Liver (tissue), 8 donors: ENCODE measurements at regions not wholly inside any gene's neighbourhood (a gene's known extent, or its start where the extent isn't known, plus 50 kb on each side); places are given as distances from the start of the nearest gene placed in this dataset.

ENCODE experiments used
- DNase-seq: peaks from one replicate; pipeline ENCODE4 v3.0.0-alpha.2; 2017; ENCODE audit warnings: low spot score
- H3K27ac ChIP-seq, 2 donors: one replicate each; pipeline ENCODE4 v1.7.0; 2013; ENCODE audit warnings: inconsistent platforms in 2 of 2, low read length in 2 of 2, control low read depth in 1 of 2, low read depth in 1 of 2, mild to moderate bottlenecking in 1 of 2
- H3K27me3 ChIP-seq, 4 donors: one replicate each; pipeline versions ENCODE4 v1.6.1 to v1.7.0; 2013; ENCODE audit warnings: low read length in 3 of 4, inconsistent platforms in 1 of 4, mild to moderate bottlenecking in 1 of 4, moderate library complexity in 1 of 4; ENCODE audit not compliant: control insufficient read depth in 4 of 4, insufficient read depth in 4 of 4
- H3K36me3 ChIP-seq, 4 donors: one replicate each; pipeline versions ENCODE4 v1.6.1 to v1.7.0; 2013; ENCODE audit warnings: low read length in 3 of 4, mild to moderate bottlenecking in 3 of 4, low read depth in 1 of 4, moderate library complexity in 1 of 4; ENCODE audit not compliant: control insufficient read depth in 4 of 4, insufficient read depth in 3 of 4
- H3K4me1 ChIP-seq, 4 donors: one replicate each; pipeline versions ENCODE4 v1.6.1 to v1.7.0; 2013; ENCODE audit warnings: low read length in 3 of 4, mild to moderate bottlenecking in 3 of 4, moderate library complexity in 1 of 4; ENCODE audit not compliant: control insufficient read depth in 4 of 4, insufficient read depth in 4 of 4
- H3K4me3 ChIP-seq, 3 donors: one replicate each; pipeline versions ENCODE4 v1.6.1 to v1.7.0; 2013; ENCODE audit warnings: low read length in 3 of 3, control low read depth in 1 of 3, low read depth in 1 of 3, mild to moderate bottlenecking in 1 of 3
- H3K9ac ChIP-seq, 2 donors: one replicate each; pipeline ENCODE4 v1.7.0; 2013; ENCODE audit warnings: low read length in 2 of 2, mild to moderate bottlenecking in 2 of 2, moderate library complexity in 2 of 2, control low read depth in 1 of 2, low read depth in 1 of 2
- H3K9me3 ChIP-seq, 4 donors: one replicate each; pipeline versions ENCODE4 v1.6.1 to v1.7.0; 2013; ENCODE audit warnings: low read length in 3 of 4; ENCODE audit not compliant: control insufficient read depth in 4 of 4
- ATF3 ChIP-seq: IDR thresholded peaks from 2 replicates; pipeline ENCODE4 v1.6.1; 2016; ENCODE audit warnings: antibody characterized with exemption
- CTCF ChIP-seq: fragments of 150-350 bp; IDR thresholded peaks from 2 replicates; pipeline ENCODE4 v1.5.1; 2017; ENCODE audit warnings: improper control_type of control experiment, low read depth, low read length; ENCODE audit not compliant: missing input control
- FOXA1 ChIP-seq: IDR thresholded peaks from 2 replicates; pipeline ENCODE4 v1.6.1; 2016; ENCODE audit warnings: antibody characterized with exemption
- FOXA2 ChIP-seq: IDR thresholded peaks from 2 replicates; pipeline ENCODE4 v1.6.1; 2016; ENCODE audit warnings: antibody characterized with exemption
- GABPA ChIP-seq, 2 donors: IDR thresholded peaks in 1 of 2; conservative IDR thresholded peaks in 1 of 2; 2 replicates each; pipeline ENCODE4 v1.6.1; 2016; ENCODE audit warnings: antibody characterized with exemption in 2 of 2, mild to moderate bottlenecking in 1 of 2, moderate library complexity in 1 of 2
- HNF4A ChIP-seq, 2 donors: conservative IDR thresholded peaks; 2 replicates each; pipeline ENCODE4 v1.6.1; 2016; ENCODE audit warnings: antibody characterized with exemption in 2 of 2, mild to moderate bottlenecking in 2 of 2
- HNF4G ChIP-seq: IDR thresholded peaks from 2 replicates; pipeline ENCODE4 v1.6.1; 2016; ENCODE audit warnings: antibody characterized with exemption
- JUND ChIP-seq, 2 donors: IDR thresholded peaks; 2 replicates each; pipeline ENCODE4 v1.6.1; 2016; ENCODE audit warnings: antibody characterized with exemption in 2 of 2
- NR2F2 ChIP-seq: IDR thresholded peaks from 2 replicates; pipeline ENCODE4 v1.6.1; 2016; ENCODE audit warnings: antibody characterized with exemption
- RAD21 ChIP-seq, 2 donors: IDR thresholded peaks; 2 replicates each; pipeline ENCODE4 v1.6.1; 2016; ENCODE audit warnings: antibody characterized with exemption in 2 of 2, mild to moderate bottlenecking in 2 of 2
- REST ChIP-seq: IDR thresholded peaks from 2 replicates; pipeline ENCODE4 v1.6.1; 2016; ENCODE audit warnings: antibody characterized with exemption, mild to moderate bottlenecking
- RXRA ChIP-seq, 2 donors: IDR thresholded peaks; 2 replicates each; pipeline ENCODE4 v1.6.1; 2017 to 2018; ENCODE audit warnings: antibody characterized with exemption in 2 of 2, mild to moderate bottlenecking in 1 of 2
- SP1 ChIP-seq: IDR thresholded peaks from 2 replicates; pipeline ENCODE4 v1.6.1; 2018; ENCODE audit warnings: antibody characterized with exemption, mild to moderate bottlenecking
- TAF1 ChIP-seq: conservative IDR thresholded peaks from 2 replicates; pipeline ENCODE4 v1.6.1; 2016; ENCODE audit warnings: antibody characterized with exemption, mild to moderate bottlenecking
- YY1 ChIP-seq: IDR thresholded peaks from 2 replicates; pipeline ENCODE4 v1.6.1; 2016; ENCODE audit warnings: antibody characterized with exemption, mild to moderate bottlenecking
- WGBS: extraction: QIAGEN DNeasy Blood & Tissue Kit; methylation state at CpG from one replicate; pipeline ENCODE4 v1.1.7; 2013; 5-methylcytosine and 5-hydroxymethylcytosine counted together
- TF ChIP-seq, protein P1 (sequence below): IDR thresholded peaks from 2 replicates; pipeline ENCODE4 v1.6.1; 2016; ENCODE audit warnings: antibody characterized with exemption
- donor health status: healthy.
- donor health status: healthy.
- donor health status: healthy.
- donor health status: healthy.
- donor health status: healthy.

DNA sequence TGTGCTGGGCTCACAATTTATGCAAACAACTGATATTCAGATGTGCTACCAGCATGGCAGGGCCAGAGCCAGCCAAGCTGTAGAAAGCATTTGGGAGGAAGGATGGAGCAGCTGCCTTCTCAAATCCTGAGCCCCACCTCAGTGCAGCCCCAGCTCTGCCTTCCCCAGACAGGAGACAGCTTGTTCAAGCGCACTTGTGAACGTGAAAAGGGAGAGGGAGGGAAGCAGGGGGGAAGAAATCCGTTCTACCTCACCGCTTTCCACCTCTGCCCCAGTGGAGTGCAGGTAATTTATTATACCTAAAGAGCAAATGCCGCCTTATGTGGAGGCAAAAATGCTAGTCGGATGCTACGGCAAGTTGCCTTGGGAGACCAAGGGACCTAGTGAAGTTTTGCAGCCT lies 66.0 kb upstream of the SLC14A2 start:
- Histone ChIP-seq H3K9ac (no peak overlapping the region), H3K9me3 (no peaks in the 10 kb centered on the region), H3K4me3 (no peak overlapping the region), H3K27me3 (no peaks in the 10 kb centered on the region), H3K27ac (no peak overlapping the region), H3K4me1 (no peaks in the 10 kb centered on the region), H3K36me3 (no peaks in the 10 kb centered on the region)
- 72% methylated on average over 7 of the region's 7 CpGs for WGBS
- TF ChIP-seq TAF1 (no peak), ATF3 (no peak), FOXA2 (no peak), HNF4A (conservative IDR thresholded peaks at IDR 0.05) (no peak), JUND (IDR thresholded peaks at IDR 0.05) (no peak)
- TF ChIP-seq, protein P1, sequence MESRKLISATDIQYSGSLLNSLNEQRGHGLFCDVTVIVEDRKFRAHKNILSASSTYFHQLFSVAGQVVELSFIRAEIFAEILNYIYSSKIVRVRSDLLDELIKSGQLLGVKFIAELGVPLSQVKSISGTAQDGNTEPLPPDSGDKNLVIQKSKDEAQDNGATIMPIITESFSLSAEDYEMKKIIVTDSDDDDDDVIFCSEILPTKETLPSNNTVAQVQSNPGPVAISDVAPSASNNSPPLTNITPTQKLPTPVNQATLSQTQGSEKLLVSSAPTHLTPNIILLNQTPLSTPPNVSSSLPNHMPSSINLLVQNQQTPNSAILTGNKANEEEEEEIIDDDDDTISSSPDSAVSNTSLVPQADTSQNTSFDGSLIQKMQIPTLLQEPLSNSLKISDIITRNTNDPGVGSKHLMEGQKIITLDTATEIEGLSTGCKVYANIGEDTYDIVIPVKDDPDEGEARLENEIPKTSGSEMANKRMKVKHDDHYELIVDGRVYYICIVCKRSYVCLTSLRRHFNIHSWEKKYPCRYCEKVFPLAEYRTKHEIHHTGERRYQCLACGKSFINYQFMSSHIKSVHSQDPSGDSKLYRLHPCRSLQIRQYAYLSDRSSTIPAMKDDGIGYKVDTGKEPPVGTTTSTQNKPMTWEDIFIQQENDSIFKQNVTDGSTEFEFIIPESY: no peak
- no peak for DNase-seq

- Histone ChIP-seq H3K4me3 (no peak overlapping the region), H3K27me3 (no peaks in the 10 kb centered on the region), H3K9ac (no peak overlapping the region), H3K27ac (no peak overlapping the region), H3K36me3 (no peaks in the 10 kb centered on the region), H3K4me1 (no peaks in the 10 kb centered on the region), H3K9me3 (no peaks in the 10 kb centered on the region)
- no peak for DNase-seq
- 76% methylated on average over 6 of the region's 6 CpGs for WGBS
- TF ChIP-seq GABPA (IDR thresholded peaks at IDR 0.05 in 1 of 2, conservative IDR thresholded peaks at IDR 0.05 in 1 of 2) (no peak), FOXA2 (no peak), CTCF (no peak)
Measured at GRCh38 chr18:45551142-45551815, 64.0 kb upstream of the SLC14A2 start.

DNA sequence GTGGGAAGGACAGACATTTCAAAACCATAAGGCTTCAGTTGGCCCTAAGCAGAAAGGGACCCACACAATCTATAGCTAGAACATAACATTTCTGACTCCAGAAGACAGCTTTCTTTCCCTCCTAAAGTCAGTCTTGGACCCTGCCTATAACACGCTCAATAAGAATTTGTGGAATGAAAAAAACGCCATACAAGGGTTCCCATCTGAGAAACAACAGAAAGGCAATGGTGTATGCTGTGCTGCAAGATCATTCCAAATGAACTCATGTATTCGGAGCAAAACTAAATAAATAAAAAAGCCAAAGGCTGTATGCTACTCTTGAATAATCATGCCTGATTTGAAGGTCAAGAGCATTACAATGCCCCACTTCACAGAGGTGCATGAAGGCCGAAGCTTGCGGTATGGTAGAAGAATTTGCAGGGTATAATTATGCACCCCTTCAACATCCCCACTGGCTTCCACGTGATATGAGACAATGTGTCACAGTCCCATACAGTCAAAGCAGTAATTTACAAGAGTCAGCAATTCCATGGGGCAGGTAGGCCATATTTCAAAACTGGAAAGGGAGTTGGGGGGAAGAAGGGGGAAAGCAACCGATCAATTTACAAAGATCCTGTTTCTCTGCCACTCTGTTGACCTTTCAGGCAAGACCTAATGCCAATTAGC lies 61.4 kb upstream of the SLC14A2 start:
- no peaks in the 10 kb centered on the region for H3K9me3 ChIP-seq
- 87% methylated on average over 7 of the region's 7 CpGs for WGBS
- no peak overlapping the region for H3K9ac ChIP-seq
- no peak overlapping the region for H3K4me3 ChIP-seq
- no peaks in the 10 kb centered on the region for H3K4me1 ChIP-seq
- H3K36me3 ChIP-seq: no peaks in the 10 kb centered on the region
- H3K27ac ChIP-seq: no peak overlapping the region
- no peak for DNase-seq
- H3K27me3 ChIP-seq: no peaks in the 10 kb centered on the region
- TF ChIP-seq SP1 (no peak), YY1 (no peak), RXRA (IDR thresholded peaks at IDR 0.05) (no peak), FOXA1 (no peak), REST (no peak), NR2F2 (no peak), CTCF (no peak), TAF1 (no peak), HNF4G (no peak), JUND (IDR thresholded peaks at IDR 0.05) (no peak), HNF4A (conservative IDR thresholded peaks at IDR 0.05) (no peak), ATF3 (no peak), RAD21 (IDR thresholded peaks at IDR 0.05) (no peak)
